ENCODE measurements at regions not wholly inside any gene's neighbourhood (a gene's known extent, or its start where the extent isn't known, plus 50 kb on each side); places are given as distances from the start of the nearest gene placed in this dataset.

DNA sequence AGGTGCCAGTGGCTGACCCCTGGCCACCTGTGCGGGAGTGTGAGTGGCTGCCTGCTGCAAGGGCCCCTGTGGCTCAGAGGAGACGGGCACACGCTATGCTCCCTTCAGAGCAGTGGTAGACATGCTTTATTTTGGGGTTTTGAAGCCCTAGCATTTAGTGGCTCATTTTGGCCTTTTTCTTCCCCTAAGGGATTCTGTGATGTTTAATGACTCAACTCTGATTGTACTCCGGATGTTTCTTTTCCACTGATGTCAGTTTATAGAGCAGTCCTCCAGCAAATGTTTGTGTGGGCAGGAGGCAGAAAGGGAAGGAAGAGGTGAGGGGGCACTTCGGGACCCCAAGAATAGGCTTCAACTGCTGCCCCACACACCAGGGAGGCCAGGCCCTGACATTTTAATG, 288.9 kb upstream of the C2CD4B start:
- TF ChIP-seq, protein P1, sequence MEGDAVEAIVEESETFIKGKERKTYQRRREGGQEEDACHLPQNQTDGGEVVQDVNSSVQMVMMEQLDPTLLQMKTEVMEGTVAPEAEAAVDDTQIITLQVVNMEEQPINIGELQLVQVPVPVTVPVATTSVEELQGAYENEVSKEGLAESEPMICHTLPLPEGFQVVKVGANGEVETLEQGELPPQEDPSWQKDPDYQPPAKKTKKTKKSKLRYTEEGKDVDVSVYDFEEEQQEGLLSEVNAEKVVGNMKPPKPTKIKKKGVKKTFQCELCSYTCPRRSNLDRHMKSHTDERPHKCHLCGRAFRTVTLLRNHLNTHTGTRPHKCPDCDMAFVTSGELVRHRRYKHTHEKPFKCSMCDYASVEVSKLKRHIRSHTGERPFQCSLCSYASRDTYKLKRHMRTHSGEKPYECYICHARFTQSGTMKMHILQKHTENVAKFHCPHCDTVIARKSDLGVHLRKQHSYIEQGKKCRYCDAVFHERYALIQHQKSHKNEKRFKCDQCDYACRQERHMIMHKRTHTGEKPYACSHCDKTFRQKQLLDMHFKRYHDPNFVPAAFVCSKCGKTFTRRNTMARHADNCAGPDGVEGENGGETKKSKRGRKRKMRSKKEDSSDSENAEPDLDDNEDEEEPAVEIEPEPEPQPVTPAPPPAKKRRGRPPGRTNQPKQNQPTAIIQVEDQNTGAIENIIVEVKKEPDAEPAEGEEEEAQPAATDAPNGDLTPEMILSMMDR (IDR thresholded peaks at IDR 0.05; ENCODE audit: insufficient read depth, low read depth, low read length): no peak
- Histone ChIP-seq H3K27me3 (ENCODE audit: control insufficient read depth, insufficient read depth, low read length) (no peaks in the 10 kb centered on the region), H3K36me3 (ENCODE audit: control insufficient read depth, insufficient read depth, low read length) (no peaks in the 10 kb centered on the region), H3K4me3 (ENCODE audit: low read depth, low read length) (no peak overlapping the region)
- no peak for DNase-seq (ENCODE audit: low read depth)
- ChIA-PET POLR2A (no interaction called here), CTCF (no interaction called here)

DNA sequence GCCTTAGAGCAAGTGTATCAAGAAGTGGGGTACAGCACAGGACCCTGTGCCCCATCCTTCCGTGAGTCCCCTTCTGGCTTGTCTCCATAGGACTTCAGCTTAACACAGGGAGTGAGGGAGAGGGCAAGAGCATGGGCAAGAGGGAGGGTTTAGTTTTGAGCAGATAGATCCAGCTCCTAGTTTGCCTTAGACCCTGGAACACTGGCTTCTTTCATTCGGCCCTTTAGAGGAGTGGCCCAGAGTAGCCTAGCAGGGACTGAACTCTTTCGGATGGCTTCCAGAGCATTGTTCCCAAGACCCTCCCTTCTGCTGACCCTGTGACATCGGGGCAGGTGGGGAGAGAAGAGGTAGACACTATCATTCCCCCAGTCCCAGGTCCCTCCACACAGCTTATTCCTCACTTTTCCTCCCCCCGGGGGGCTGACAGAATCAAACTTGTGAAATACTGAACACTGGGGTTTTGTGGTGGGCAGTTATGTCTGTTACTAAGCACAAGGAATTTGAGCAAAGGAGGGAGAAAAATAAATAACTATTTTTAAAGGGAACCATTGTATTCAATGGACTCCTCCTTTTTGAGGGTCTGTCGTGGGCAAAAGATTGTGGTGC, 289.6 kb upstream of the C2CD4B start:
- H3K36me3 ChIP-seq (ENCODE audit: control insufficient read depth, insufficient read depth, low read length): no peaks in the 10 kb centered on the region
- TF ChIP-seq, protein P1 (IDR thresholded peaks at IDR 0.05; ENCODE audit: insufficient read depth, low read depth, low read length): no peak
- ChIA-PET CTCF (no interaction called here), POLR2A (no interaction called here)
- no peak overlapping the region for H3K4me3 ChIP-seq (ENCODE audit: low read depth, low read length)
- H3K27me3 ChIP-seq (ENCODE audit: control insufficient read depth, insufficient read depth, low read length): no peaks in the 10 kb centered on the region
- DNase-seq (ENCODE audit: low read depth): no peak

DNA sequence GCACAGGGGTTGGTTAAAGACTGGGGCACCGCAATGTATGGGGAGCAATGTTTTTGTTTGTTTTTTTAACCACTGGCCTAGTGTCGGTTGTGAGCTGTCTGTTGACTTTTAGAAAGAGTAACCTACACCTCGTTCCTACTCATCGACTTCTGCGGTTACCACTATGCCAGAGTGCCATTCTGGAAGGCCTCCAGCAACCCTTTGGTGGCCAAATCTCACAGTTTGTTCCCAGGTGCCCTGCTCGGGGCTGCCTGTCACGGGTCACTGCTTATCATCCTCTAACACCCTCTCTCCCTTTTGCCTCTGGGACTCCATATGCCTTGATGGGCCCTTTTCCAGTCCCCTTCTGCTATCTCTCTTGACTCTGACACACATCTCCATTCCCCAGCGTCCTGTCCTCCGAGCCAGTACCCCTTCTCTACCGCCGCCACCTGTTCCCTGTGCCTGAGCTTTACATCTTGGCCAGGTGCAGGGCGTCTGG, 290.4 kb upstream of the C2CD4B start:
- ChIA-PET POLR2A (interaction anchor here (0.7 kb wide), 1 partner anchor 49 kb away, joined by 10 read pairs; no protein-coding TSS in a partner anchor), CTCF (interaction anchor here (1.4 kb wide), 1 partner anchor 10 kb away, joined by 6 read pairs; no protein-coding TSS in a partner anchor)
- DNase-seq (ENCODE audit: low read depth): no peak
- Histone ChIP-seq H3K27me3 (ENCODE audit: control insufficient read depth, insufficient read depth, low read length) (no peaks in the 10 kb centered on the region), H3K36me3 (ENCODE audit: control insufficient read depth, insufficient read depth, low read length) (no peaks in the 10 kb centered on the region), H3K4me3 (ENCODE audit: low read depth, low read length) (no peak overlapping the region)
- TF ChIP-seq, protein P1 (IDR thresholded peaks at IDR 0.05; ENCODE audit: insufficient read depth, low read depth, low read length): no peak

DNA sequence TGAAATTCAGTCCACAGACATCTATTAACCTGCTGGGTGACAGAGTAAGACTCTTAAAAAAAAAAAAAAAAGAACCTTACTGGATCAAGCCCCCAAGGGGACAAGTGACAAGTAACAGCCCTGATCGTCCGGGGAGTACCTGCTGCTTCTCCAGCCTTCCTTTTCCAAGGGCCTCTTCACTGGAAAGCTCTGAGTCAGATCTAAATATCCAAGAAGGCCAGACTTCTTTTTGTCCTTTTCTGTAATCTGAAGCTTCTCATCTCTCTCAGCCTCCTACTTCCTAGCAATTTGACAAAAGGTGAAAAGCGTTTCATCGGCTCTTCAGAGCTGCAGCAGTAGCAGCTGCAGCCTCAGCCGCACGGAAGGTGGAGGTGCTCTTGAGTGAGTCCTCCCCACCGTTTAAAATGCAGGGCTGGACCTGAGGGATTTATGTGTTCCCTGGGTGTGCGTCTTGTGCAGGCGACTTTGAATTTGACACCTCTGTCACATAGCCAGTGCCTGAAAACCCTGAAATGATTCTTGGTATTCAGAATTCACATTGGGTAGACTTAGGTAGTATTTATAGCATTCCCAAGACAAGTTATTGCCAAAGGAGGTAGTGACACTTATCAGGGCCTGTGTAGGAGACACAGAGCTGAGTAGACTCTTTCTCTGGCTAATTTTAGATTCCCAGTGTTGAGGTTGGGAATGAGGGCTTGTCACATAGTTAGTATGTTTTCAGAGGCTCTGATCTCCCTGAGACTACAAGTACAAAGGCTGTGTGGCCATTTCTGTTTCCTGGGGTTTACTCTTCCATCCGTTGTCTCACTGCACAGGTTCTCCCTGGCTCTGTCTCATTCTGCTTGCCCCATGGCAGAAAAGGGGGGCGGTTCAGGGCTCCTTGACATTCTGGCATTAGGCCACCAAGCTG, 291.2 kb upstream of the C2CD4B start:
- TF ChIP-seq, protein P1 (IDR thresholded peaks at IDR 0.05; ENCODE audit: insufficient read depth, low read depth, low read length): no peak
- ChIA-PET CTCF (interaction anchor here (1.4 kb wide), 1 partner anchor 10 kb away, joined by 6 read pairs; no protein-coding TSS in a partner anchor), POLR2A (interaction anchor here (0.7 kb wide), 1 partner anchor 48 kb away, joined by 10 read pairs; no protein-coding TSS in a partner anchor)
- DNase-seq (ENCODE audit: low read depth): no peak
- Histone ChIP-seq H3K27me3 (ENCODE audit: control insufficient read depth, insufficient read depth, low read length) (no peaks in the 10 kb centered on the region), H3K36me3 (ENCODE audit: control insufficient read depth, insufficient read depth, low read length) (no peaks in the 10 kb centered on the region), H3K4me3 (ENCODE audit: low read depth, low read length) (no peak overlapping the region)

DNA sequence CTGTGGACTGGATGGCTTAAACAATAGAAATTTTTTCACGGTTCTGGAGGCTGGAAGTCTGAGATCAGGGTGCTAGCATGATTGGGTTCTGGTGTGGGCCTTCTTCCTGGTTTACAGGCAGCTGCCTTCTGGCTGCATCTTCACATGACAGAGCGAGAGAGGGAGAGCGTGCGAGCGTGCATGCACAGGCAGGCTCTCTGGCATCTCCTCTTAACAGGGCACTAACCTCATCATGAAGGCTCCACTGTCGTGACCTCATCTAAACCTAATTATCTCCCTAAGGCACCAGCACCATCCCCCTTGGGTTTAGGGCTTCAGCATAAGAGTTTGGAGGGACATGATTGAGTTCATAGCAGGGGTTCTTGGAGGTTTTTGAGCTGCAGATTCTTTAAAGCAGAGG, 292.0 kb upstream of the C2CD4B start:
- CTCF ChIA-PET: interaction anchor here (0.6 kb wide), 1 partner anchor 285 kb away, joined by 3 read pairs; no protein-coding TSS in a partner anchor
- POLR2A ChIA-PET: no interaction called here
- DNase-seq (ENCODE audit: low read depth): no peak

More for the DNA sequence above, 292.0 kb upstream of the C2CD4B start:
- Histone ChIP-seq H3K27me3 (ENCODE audit: control insufficient read depth, insufficient read depth, low read length) (no peaks in the 10 kb centered on the region), H3K4me3 (ENCODE audit: low read depth, low read length) (no peak overlapping the region), H3K36me3 (ENCODE audit: control insufficient read depth, insufficient read depth, low read length) (no peaks in the 10 kb centered on the region)
- TF ChIP-seq, protein P1 (IDR thresholded peaks at IDR 0.05; ENCODE audit: insufficient read depth, low read depth, low read length): no peak
